Bronchial epithelial cell (primary cell): ENCODE measurements at regions not wholly inside any gene's neighbourhood (a gene's known extent, or its start where the extent isn't known, plus 50 kb on each side); places are given as distances from the start of the nearest gene placed in this dataset.
"Not testable (repeated sequence)": the region's sequence is repeated elsewhere in the genome, so short reads cannot be mapped to it uniquely, and the experiment has no call there.

Experiments used
- DNase-seq: peaks from one replicate; pipeline ENCODE4 v3.0.0-alpha.2; 2010; ENCODE audit warnings: low read depth
- FAIRE-seq: peaks from 2 replicates; lab custom pipeline; 2011; peaks lifted over from hg19 to GRCh38; lab: Jason Lieb, UNC
- H3K27me3 ChIP-seq: 2 replicates; pipeline ENCODE4 v1.5.1; 2011; ENCODE audit warnings: low read length; ENCODE audit not compliant: control insufficient read depth, insufficient read depth
- H3K36me3 ChIP-seq: 2 replicates; pipeline ENCODE4 v1.5.1; 2011; ENCODE audit warnings: low read length; ENCODE audit not compliant: control insufficient read depth, insufficient read depth
- H3K4me3 ChIP-seq: 2 replicates; pipeline ENCODE4 v1.5.1; 2011; ENCODE audit warnings: mild to moderate bottlenecking, low read depth, low read length, control low read depth
- CTCF ChIP-seq: IDR thresholded peaks from 2 replicates; pipeline ENCODE4 v1.5.1; 2011; ENCODE audit warnings: mild to moderate bottlenecking, moderate library complexity, low read length, control low read depth, inconsistent platforms; ENCODE audit not compliant: insufficient read depth, severe bottlenecking

- H3K27me3 ChIP-seq, result no peaks in the 10 kb centered on the region
- no peak overlapping the region for H3K4me3 ChIP-seq
- no peaks in the 10 kb centered on the region for H3K36me3 ChIP-seq
- DNase-seq, result no peak
- no peak for FAIRE-seq
- no peak for TF ChIP-seq CTCF
Observed at GRCh38 chrX:65878456-65878855, 161.4 kb downstream of the VSIG4 start.

- no peaks in the 10 kb centered on the region for H3K36me3 ChIP-seq
- no peak for TF ChIP-seq CTCF
- no peak overlapping the region for H3K4me3 ChIP-seq
- FAIRE-seq (no peak), DNase-seq (no peak)
- no peaks in the 10 kb centered on the region for H3K27me3 ChIP-seq
Observed at GRCh38 chrX:65877953-65878352, 161.9 kb downstream of the VSIG4 start.

- H3K36me3 ChIP-seq, H3K4me3 ChIP-seq, H3K27me3 ChIP-seq, FAIRE-seq, DNase-seq: not testable (repeated sequence)
Observed at GRCh38 chrX:65875614-65876013, 164.3 kb downstream of the VSIG4 start.

GRCh38 chrX:65874765-65875164, 165.1 kb downstream of the VSIG4 start:
- DNase-seq (peak; percentile 71), FAIRE-seq (no peak)
- H3K36me3 ChIP-seq, result no peaks in the 10 kb centered on the region
- TF ChIP-seq CTCF, result no peak
- no peaks in the 10 kb centered on the region for H3K27me3 ChIP-seq
- H3K4me3 ChIP-seq, result no peak overlapping the region

- FAIRE-seq (no peak), DNase-seq (no peak)
- no peaks in the 10 kb centered on the region for H3K27me3 ChIP-seq
- no peaks in the 10 kb centered on the region for H3K36me3 ChIP-seq
- H3K4me3 ChIP-seq, result no peak overlapping the region
- no peak for TF ChIP-seq CTCF
Observed at GRCh38 chrX:65874110-65874509, 165.8 kb downstream of the VSIG4 start.

- Histone ChIP-seq H3K36me3 (no peaks in the 10 kb centered on the region), H3K27me3 (no peaks in the 10 kb centered on the region), H3K4me3 (no peak overlapping the region)
- no peak for TF ChIP-seq CTCF
- DNase-seq, result no peak
- no peak for FAIRE-seq
Observed at GRCh38 chrX:65873385-65873784, 166.5 kb downstream of the VSIG4 start.
